ENCODE measurements at regions not wholly inside any gene's neighbourhood (a gene's known extent, or its start where the extent isn't known, plus 50 kb on each side); places are given as distances from the start of the nearest gene placed in this dataset.

GRCh38 chr3:103388214-103388613 lies 953.4 kb downstream of the ZPLD1 start:
- ChIA-PET CTCF (no interaction called here), POLR2A (ENCODE audit: low non-redundant PET) (no interaction called here)
- no peak for TF ChIP-seq CTCF (conservative IDR thresholded peaks at IDR 0.05; ENCODE audit: low read depth)
- no peak overlapping the region for H3K27ac ChIP-seq
- DNase-seq (ENCODE audit: low spot score) = no peak

GRCh38 chr3:103389356-103389755 lies 954.5 kb downstream of the ZPLD1 start:
- POLR2A ChIA-PET (ENCODE audit: low non-redundant PET) = no interaction called here
- no peak for TF ChIP-seq CTCF (conservative IDR thresholded peaks at IDR 0.05; ENCODE audit: low read depth)
- CTCF ChIA-PET = interaction anchor here (0.6 kb wide), 1 partner anchor 232 kb away, joined by 6 read pairs; no protein-coding TSS in a partner anchor
- H3K27ac ChIP-seq = no peak overlapping the region
- DNase-seq (ENCODE audit: low spot score) = no peak

GRCh38 chr3:103393395-103394186 lies 958.8 kb downstream of the ZPLD1 start:
- no peak for TF ChIP-seq CTCF (conservative IDR thresholded peaks at IDR 0.05; ENCODE audit: low read depth)
- CTCF ChIA-PET = no interaction called here
- POLR2A ChIA-PET (ENCODE audit: low non-redundant PET) = no interaction called here
- no peak overlapping the region for H3K27ac ChIP-seq
- DNase-seq (ENCODE audit: low spot score) = no peak

- POLR2A ChIA-PET (ENCODE audit: low non-redundant PET) = no interaction called here
- H3K27ac ChIP-seq = no peak overlapping the region
- TF ChIP-seq CTCF (conservative IDR thresholded peaks at IDR 0.05; ENCODE audit: low read depth) = no peak
- DNase-seq (ENCODE audit: low spot score) = no peak
- CTCF ChIA-PET = interaction anchor here (0.7 kb wide), 1 partner anchor 1221 kb away, joined by 6 read pairs; no protein-coding TSS in a partner anchor
These were observed 968.4 kb downstream of the ZPLD1 start for GRCh38 chr3:103403191-103403590.

GRCh38 chr3:103406320-103406850 lies 971.6 kb downstream of the ZPLD1 start:
- POLR2A ChIA-PET (ENCODE audit: low non-redundant PET) = no interaction called here

GRCh38 chr3:103410231-103410630 lies 975.4 kb downstream of the ZPLD1 start:
- ChIA-PET CTCF (no interaction called here), POLR2A (ENCODE audit: low non-redundant PET) (no interaction called here)
- no peak overlapping the region for H3K27ac ChIP-seq
- no peak for TF ChIP-seq CTCF (conservative IDR thresholded peaks at IDR 0.05; ENCODE audit: low read depth)
- no peak for DNase-seq (ENCODE audit: low spot score)

More at GRCh38 chr3:103406320-103406850, 971.6 kb downstream of the ZPLD1 start:
- CTCF ChIA-PET = no interaction called here
- TF ChIP-seq CTCF (conservative IDR thresholded peaks at IDR 0.05; ENCODE audit: low read depth) = no peak
- DNase-seq (ENCODE audit: low spot score) = no peak
- no peak overlapping the region for H3K27ac ChIP-seq
